HG03520 (cell line): ENCODE measurements at regions not wholly inside any gene's neighbourhood (a gene's known extent, or its start where the extent isn't known, plus 50 kb on each side); places are given as distances from the start of the nearest gene placed in this dataset.

Experiments
- ATAC-seq: cut with Tn5 transposase; IDR thresholded peaks from one replicate; pipeline ENCODE4 v1.9.1; 2021; ENCODE audit warnings: mild to moderate bottlenecking, moderate library complexity; ENCODE audit not compliant: unreplicated experiment

- no peak for ATAC-seq
Observed at GRCh38 chr5:86768699-86769202, 151.0 kb downstream of the COX7C start.

DNA sequence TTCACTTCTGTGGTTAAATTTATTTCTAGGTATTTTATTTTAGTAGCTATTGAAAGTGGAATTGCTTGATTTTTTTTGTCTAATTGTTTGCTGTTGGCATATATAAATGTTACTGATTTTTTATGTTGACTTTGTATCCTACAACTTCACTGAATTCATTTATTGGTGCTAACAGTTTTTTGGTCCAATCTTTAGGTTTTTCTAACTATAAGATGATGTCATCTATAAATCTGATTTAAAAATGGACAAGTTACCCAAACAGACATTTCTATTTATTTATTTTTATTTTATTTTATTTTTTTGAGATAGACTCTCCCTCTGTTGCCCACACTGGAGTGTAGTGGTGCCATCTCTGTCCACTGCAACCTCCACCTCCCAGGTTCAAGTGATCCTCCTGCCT, 162.3 kb downstream of the COX7C start:
- ATAC-seq = no peak

- no peak for ATAC-seq
Observed at GRCh38 chr5:86786955-86787354, 169.2 kb downstream of the COX7C start.

GRCh38 chr5:86795659-86796058, 177.9 kb downstream of the COX7C start:
- ATAC-seq = no peak

GRCh38 chr5:86797677-86798076, 179.9 kb downstream of the COX7C start:
- ATAC-seq = no peak

DNA sequence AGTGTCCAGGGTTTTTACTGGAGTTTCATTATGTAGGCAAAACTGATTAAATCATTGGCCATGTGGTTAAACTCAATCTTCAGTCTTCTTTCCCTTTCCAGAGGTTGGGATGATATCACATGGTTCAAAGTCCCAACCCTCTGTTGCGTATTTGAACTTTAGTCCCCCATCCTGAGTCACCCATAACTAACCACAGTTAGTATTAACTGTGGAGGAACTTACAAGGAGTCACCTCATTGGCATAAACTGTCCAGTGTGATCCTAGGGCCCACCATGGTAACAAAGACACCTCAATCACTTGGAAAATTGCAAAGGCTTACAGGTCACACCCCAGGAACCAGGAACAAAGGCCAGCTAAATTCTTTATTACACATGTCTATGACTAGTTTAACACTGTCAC, 188.5 kb downstream of the COX7C start:
- no peak for ATAC-seq

- no peak for ATAC-seq
Observed at GRCh38 chr5:86807046-86808031, 189.6 kb downstream of the COX7C start.

- ATAC-seq = no peak
Observed at GRCh38 chr5:86814315-86814714, 196.6 kb downstream of the COX7C start.

DNA sequence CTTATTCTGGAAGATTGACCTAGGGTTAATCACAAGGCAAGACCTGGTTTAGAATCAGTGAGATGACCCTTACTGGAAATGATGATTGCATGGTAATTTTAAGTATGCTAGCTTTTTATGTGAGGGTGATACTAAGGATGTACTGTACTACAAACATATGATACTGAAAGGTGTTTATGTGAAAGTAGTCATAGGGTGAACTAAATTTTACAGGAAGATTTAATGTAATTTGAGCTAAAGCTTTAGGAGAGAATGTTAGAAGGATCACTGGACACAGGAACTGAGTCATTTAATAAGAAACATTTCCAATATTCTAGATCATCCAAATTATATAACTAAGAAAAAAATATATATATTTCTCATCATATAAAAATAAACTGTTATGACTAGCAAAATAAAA, 197.2 kb downstream of the COX7C start:
- no peak for ATAC-seq

GRCh38 chr5:86824637-86825036, 206.9 kb downstream of the COX7C start:
- no peak for ATAC-seq

DNA sequence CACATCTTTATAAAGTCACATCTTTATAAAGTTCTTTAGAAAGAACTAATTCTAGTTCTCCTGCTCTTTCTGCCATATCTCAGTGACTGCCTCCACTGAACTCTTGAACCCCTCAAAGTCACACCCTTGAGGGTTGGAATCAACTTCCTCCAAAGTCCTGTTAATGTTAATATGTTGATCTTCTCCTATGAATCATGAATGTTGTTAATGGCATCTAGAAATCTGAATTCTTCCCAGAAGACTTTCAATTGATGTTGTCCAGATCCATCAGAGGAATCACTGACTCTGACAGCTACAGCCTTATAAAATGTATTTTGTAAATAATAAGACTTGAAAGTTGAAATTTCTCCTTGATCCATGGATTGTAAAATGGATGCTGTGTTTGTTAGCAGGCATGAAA, 213.4 kb downstream of the COX7C start:
- no peak for ATAC-seq

DNA sequence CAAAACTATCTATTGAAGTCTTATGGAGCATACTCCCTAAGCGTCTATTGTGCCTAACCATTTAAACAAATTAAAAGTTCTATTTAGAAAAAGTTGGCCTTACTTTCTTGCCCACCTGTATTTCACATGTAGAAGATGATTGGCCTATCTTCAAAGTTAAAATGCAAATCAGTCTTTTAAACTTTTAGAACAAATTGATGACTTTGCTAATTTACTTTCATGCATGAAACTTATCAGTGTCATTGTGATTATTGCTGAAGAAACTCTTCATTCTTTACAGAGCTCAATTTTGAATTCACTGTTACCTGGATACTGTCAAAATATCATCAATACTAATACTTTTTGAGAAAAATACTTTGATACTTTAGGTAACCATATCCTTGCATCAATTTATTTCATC, 216.1 kb downstream of the COX7C start:
- ATAC-seq = no peak

DNA sequence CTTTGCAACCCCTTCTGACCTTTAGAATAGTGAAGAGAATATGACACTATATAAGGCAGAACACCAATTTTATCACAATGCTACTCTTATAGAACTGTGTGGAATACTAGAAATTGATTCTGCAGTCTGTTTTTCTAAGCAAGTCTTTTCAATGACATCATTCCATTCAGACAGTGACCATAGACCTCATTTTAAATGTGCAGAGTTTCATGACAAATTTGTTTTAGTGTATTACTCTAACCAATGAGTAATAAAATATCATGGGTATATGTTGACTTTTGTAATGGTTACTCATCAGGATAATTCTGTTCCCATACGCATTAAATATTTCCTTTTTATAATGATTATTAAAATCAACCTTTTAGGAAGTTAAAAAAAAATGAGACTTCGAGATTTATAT, 219.9 kb downstream of the COX7C start:
- no peak for ATAC-seq

DNA sequence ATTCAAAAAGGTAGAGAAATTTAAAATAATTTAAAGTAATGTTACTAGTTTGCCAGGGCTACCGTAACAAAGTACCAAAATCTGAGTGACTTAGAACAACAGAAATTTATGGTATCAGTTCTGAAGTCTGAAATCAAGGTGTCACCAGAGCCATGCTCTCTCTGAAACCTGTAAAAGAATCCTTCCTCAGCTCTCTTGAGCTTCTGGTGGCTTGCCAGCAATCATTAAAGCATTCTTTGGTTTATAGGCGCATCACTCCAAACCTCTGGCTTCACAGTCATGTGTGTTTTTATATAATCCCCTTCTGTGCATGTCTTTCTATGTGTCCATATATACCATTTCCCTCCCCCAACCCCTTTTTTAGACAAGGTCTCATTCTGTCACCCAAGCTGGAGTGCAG, 220.3 kb downstream of the COX7C start:
- ATAC-seq = no peak

GRCh38 chr5:86841000-86841644, 223.4 kb downstream of the COX7C start:
- ATAC-seq = no peak

- ATAC-seq = no peak
Observed at GRCh38 chr5:86858442-86858841, 240.7 kb downstream of the COX7C start.

- no peak for ATAC-seq
Observed at GRCh38 chr5:86861512-86861911, 243.8 kb downstream of the COX7C start.

- ATAC-seq = no peak
Observed at GRCh38 chr5:86862093-86862492, 244.4 kb downstream of the COX7C start.

DNA sequence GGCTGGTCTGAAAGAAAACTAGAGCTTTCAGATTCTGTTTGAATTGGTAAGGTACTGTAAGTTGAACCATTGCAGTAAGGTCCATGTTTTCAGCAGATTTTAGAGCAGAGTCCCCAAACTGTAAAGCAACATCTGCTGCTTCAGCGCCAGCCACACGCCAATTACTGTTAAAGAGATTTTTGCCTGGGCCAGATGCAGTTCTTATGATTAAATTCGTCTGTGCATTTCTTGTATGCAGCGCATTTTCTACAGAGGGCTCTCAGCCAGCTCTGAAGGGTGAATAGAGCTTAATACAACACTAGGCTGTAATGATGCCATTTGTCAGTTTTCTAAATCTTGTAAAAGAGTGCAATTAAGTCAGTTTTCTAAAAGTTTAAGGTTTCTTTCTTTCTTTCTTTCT, 246.3 kb downstream of the COX7C start:
- ATAC-seq = no peak

GRCh38 chr5:86865256-86865785, 247.6 kb downstream of the COX7C start:
- no peak for ATAC-seq

GRCh38 chr5:86866036-86866435, 248.3 kb downstream of the COX7C start:
- ATAC-seq = no peak

- ATAC-seq = no peak
Observed at GRCh38 chr5:86869268-86869667, 251.5 kb downstream of the COX7C start.
